GM19035 (cell line): ENCODE measurements at regions not wholly inside any gene's neighbourhood (a gene's known extent, or its start where the extent isn't known, plus 50 kb on each side); places are given as distances from the start of the nearest gene placed in this dataset.

Experiments
- ATAC-seq: cut with Tn5 transposase; IDR thresholded peaks from one replicate; pipeline ENCODE4 v1.9.1; 2021; ENCODE audit not compliant: unreplicated experiment

DNA sequence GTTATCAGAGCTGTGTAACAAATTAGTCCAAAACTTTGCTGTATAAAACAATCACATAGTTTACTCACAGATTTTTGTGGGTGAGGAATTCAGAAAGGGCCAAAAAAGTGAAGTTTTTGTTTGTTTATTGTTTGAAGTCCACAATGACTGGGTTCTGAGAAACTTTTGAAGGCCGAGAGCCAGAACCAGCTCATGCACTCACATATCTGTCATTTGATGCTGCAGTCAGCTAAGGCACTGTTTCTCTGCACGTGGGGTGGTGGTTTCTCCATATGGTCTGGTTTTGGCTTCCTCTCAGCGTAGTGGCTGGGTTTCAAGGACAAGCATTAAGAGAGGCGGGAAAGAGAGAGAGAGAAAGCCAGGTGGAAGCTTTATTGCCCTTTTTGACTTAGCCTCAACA is 131.8 kb downstream of the TWIST2 start:
- no peak for ATAC-seq

GRCh38 chr2:238985041-238985729 is 137.3 kb downstream of the TWIST2 start:
- no peak for ATAC-seq

DNA sequence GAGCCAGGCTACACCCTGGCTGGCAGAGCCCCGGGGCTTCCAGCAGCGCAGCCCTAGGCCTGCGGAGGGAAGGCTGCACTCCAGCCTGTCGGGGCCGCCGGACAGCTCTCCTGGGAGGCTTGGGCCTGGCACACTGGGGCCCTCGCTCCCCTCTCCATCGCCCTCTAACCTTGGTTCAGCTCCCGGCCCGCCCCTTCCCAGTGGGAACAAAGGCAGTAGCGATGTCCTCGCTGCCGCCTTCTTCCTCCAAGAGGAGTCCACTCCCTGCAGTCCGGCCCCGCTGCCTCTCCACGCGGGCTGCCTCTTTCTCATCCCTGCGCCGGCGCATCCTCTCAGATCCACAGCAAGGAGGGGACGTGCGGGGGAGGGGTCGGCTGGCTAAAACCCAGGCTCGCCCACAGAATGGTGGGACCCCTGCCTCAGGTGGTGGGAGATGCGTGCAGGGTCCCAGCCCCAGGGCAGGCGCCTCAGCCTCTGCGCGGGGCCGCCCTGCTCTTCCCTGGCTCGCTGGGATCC is 138.1 kb downstream of the TWIST2 start:
- no peak for ATAC-seq

GRCh38 chr2:238986491-238987351 is 138.8 kb downstream of the TWIST2 start:
- no peak for ATAC-seq

GRCh38 chr2:238987352-238987981 is 139.6 kb downstream of the TWIST2 start:
- no peak for ATAC-seq

- no peak for ATAC-seq
Measured at GRCh38 chr2:238988105-238988504, 140.2 kb downstream of the TWIST2 start.

GRCh38 chr2:238988752-238989151 is 140.9 kb downstream of the TWIST2 start:
- no peak for ATAC-seq

DNA sequence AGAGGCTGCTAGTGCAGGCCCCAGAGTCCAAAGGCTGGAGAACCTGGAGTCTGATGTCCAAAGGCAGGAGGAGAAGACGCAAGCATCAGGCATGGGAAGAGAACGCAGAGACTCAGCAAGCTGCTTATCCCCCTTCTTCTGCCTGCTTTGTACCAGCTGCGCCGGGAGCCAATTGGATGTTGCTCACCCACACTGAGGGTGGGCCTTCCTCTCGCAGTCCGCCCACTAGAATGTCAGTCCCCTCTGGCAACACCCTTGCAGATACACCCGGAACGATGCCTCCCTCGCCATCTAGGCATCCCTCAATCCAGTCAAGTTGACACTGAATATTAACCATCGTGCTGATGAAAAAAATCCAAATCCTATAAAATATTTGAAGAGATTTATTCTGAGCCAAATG is 141.6 kb downstream of the TWIST2 start:
- ATAC-seq, result no peak

GRCh38 chr2:238994432-238994831 is 146.5 kb downstream of the TWIST2 start:
- ATAC-seq, result no peak

DNA sequence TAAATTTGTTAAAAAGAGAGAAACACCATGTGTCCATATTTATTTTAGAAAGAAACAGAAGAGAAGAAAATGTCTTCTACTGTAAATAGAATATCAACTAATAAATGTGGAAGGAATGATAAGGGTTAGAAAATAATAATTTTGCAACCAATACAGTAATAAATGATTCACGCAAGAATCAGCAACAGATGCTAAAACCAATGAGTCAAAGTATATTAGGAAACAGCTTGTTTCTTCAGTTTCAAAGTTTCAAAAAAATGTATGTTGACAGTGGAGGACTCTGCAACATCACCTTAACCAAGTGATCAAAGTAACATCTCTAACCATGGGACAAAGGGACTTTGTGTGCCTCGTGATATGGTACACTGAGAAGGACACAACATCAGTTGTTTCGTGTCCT is 147.0 kb downstream of the TWIST2 start:
- ATAC-seq, result no peak

- no peak for ATAC-seq
Measured at GRCh38 chr2:238995634-238996033, 147.7 kb downstream of the TWIST2 start.

DNA sequence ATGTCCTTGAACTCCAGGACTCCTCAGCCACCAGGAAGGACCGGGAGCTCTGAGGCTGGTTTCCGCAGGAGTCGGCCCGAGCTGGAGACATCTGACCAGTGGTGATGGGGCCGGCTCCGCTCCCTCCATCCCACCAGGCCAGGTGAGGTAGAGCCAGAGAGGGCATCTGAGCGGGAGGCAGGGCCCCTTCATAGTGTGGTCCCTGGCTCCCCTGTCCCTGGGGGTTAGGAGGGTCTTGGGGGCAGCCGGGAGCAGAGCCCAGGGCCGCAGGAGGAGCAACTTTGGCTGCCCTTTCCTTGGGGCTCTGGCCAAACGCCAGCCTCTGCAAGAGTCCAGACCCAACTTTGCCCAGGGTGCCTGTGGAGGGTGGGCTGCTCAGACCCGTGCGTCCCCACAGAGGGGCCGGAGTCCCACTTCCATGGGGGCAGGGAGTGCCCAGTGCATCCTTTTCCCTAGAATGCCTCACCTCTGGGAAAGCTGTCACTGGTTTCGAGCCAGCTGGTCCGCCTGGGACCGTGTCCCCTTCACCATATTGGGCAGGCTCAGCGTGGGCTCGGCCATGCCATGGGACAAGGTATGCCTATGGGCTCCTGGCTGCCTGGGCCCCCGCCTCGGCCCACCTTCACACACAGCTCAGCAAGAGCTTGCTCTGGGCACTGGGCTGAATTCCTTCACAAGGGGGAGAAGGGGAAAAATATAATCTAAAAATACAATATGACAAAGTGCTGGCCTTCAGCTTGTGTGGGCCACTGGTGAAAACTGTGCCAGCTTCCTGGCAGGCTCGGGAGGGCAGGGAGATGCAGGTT is 148.6 kb downstream of the TWIST2 start:
- ATAC-seq, result no peak

- ATAC-seq, result no peak
Measured at GRCh38 chr2:238997137-238997390, 149.2 kb downstream of the TWIST2 start.

GRCh38 chr2:238997684-238998083 is 149.8 kb downstream of the TWIST2 start:
- ATAC-seq, result no peak
